ENCODE measurements at regions not wholly inside any gene's neighbourhood (a gene's known extent, or its start where the extent isn't known, plus 50 kb on each side); places are given as distances from the start of the nearest gene placed in this dataset.

DNA sequence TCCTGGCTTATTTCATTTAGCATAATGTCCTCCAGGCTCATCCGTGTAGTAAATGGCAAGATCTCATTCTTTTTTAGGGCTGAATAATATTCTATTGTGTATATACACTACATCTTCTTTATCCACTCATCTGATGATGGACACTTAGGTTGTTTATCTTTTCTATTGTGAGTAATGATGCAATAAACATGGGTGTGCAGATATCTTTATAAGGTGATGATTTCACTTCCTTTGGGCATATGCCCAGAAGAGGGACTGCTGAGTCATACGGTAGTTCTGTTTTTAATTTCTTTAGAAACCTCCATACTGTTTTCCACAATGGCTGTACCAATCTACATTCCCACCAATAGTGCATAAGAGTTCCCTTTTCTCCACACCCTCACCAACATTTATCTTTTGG is 317.6 kb upstream of the CNKSR2 start:
- no peak for DNase-seq (ENCODE audit: low spot score)

GRCh38 chrX:21047034-21047455 is 327.2 kb upstream of the CNKSR2 start:
- DNase-seq (ENCODE audit: low spot score), result no peak

DNA sequence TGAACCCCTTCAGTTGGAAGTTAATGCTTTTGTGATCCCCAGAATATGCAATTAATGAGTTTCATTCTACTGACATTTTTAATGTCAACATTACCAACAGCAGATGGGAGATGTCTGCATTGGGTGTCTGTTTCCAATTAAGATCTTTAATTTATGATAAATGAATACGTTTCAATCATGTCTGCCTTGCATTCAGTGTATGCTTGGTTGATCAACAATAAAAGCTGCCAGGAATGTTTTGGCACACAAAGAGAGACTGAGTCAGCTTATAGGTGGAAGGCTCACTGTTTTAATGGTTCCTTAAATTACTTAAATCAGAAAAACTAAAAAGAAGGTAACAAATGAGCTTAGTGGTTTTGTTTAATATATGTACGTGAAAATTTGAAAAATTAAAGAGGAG is 359.9 kb upstream of the CNKSR2 start:
- no peak for DNase-seq (ENCODE audit: low spot score)

DNA sequence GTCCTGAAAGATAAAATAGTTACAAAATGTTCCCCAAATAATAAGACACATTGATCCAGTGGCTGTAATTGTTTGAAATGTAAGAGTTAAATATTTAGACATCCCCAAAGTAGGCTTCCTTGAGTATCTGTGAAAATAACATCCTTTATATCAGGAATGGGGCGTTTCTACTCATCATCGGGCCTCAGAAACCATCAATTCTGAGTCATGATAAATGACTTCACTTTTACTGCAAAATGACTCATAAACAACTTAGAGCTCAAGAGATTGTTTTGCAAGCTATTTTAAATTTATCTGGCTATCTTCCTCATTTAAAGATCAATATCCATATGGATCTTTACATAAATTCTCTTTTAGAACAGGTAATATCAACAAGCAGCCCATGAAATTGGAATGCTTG is 369.4 kb upstream of the CNKSR2 start:
- no peak for DNase-seq (ENCODE audit: low spot score)

DNA sequence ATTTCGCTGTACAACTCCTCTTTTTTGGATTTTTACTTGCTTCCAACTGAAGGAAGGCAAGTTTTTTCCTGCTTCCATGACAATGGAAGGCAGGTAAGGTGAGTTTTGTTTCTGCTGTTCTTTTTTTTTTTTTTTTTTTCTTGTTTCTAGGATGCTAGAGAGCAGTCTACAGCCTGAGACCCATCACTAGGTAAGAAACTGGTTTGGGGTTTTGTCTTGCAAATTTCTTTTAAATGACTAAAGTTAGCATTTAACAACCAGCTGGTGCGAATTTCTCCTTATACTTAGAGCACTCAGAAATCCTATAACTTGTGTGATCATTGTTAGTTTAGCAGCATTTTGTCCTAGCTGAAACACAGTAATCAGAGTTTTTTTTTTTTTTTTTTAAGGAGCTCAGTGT is 378.4 kb upstream of the CNKSR2 start:
- DNase-seq (ENCODE audit: low spot score), result no peak

DNA sequence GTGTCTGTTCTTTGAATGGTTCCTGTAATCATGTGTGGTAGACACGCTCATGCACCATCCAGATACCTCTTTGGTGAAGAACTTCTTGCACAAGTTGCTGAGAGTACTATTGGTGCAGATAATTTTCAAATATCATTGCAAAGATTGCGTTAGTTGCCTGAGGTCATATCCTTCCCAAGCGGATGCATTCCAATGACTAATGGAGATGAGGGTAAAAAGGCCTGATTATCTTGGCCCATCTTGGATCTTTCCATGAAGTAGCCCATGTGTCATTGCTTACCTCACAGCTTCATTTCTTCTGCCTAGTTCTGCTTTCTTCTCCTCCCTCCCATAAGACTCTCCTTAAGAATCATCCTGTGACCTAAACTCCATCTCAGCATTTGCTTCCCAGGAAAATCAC is 384.9 kb upstream of the CNKSR2 start:
- no peak for DNase-seq (ENCODE audit: low spot score)

- no peak for DNase-seq (ENCODE audit: low spot score)
These were observed 385.4 kb upstream of the CNKSR2 start for GRCh38 chrX:20988804-20989203.

- DNase-seq (ENCODE audit: low spot score), result no peak
These were observed 386.1 kb upstream of the CNKSR2 start for GRCh38 chrX:20988118-20988517.

GRCh38 chrX:20980426-20980825 is 393.8 kb upstream of the CNKSR2 start:
- DNase-seq (ENCODE audit: low spot score), result no peak

DNA sequence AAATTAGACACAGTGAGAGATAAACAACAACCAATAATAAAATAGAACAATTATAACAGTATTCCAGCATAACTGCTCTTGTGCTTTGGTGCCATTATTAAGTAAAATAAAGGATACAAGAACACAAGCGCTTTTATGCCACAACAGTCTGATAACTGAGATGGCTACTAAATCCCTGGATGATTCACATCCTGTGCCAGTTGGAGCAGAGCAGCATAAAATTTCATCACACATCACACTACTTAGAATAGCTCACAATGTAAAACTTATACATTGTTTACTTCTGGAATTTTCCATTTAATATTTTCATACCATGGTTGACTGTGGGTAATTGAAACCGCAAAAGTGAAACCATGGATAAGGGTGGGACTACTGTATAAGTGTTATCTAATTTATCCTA is 399.9 kb upstream of the CNKSR2 start:
- DNase-seq (ENCODE audit: low spot score), result no peak

DNA sequence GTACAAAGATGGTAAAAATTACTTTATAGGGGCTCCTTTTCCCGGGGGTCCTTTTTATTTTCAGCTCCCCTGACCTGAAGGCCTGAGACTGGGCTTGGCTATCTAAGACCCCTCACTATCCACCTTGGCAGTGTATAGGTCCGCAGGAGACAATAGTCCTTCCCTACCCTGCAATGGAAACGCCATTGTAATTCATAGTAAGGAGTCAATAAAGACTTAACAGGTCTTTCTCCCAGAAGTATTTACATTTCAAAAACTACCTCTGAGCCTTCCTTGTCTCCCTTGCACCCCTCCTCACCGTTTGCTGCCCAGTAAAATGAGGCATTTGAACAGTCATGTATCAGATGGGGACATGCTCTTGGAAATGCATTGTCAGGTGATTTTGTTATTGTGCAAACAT is 401.2 kb upstream of the CNKSR2 start:
- DNase-seq (ENCODE audit: low spot score), result no peak

DNA sequence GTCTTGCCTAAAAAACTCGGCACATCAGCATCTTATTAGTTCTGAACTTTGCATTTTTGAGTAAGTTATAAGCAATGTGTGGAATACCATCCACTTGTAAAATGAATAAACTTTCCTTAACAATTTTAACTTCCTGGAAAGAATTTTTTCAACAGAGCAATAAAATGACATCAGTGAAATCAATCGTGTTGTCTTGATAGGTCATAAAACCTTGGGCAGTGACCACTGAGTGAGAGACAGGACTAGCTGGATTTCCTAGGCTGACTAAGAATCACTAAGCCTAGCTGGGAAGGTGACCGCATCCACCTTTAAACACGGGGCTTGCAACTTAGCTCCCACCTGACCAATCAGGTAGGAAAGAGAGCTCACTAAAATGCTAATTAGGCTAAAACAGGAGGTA is 403.0 kb upstream of the CNKSR2 start:
- DNase-seq (ENCODE audit: low spot score), result no peak

DNA sequence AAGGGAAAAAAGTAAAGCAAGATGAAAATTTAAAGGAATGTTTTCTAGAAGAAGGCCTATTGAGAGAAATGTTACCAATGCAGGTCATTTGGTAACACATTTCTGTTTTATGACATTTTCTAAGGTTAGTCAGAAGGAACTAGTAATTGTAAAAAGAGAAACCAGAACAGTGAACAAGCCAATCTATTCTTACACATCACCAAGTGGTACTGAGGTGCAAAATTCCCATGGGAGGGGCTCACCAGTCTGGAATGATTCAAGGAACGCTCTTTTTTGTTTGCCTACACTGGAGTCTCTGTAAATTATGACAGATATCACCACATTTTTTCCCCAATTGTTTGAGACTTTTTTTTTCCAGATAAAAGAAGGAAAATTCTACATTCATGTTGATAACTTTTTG is 404.7 kb upstream of the CNKSR2 start:
- no peak for DNase-seq (ENCODE audit: low spot score)

GRCh38 chrX:20968996-20969395 is 405.2 kb upstream of the CNKSR2 start:
- no peak for DNase-seq (ENCODE audit: low spot score)

- no peak for DNase-seq (ENCODE audit: low spot score)
These were observed 406.5 kb upstream of the CNKSR2 start for GRCh38 chrX:20967725-20968124.

GRCh38 chrX:20965270-20966044 is 408.8 kb upstream of the CNKSR2 start:
- peak; percentile 14 for DNase-seq (ENCODE audit: low spot score)

DNA sequence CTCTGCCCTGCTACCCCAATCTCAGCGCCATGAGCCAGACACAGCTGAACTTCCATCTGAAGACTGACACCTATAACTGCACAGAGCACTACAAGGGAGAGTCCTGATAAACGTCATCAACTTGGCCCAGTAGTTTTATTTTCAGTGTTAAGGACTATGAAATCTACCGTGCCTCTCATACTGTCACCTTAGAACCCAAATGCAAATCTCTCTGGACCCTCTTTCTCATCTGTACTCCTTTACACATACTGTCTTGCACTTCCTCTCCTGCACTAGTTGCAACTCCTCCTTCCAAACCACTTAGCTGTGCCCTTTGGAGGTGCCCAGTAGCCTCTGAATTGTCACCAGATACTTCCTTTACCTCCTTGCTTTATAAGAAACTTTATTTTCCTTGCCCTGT is 420.2 kb upstream of the CNKSR2 start:
- no peak for DNase-seq (ENCODE audit: low spot score)

DNA sequence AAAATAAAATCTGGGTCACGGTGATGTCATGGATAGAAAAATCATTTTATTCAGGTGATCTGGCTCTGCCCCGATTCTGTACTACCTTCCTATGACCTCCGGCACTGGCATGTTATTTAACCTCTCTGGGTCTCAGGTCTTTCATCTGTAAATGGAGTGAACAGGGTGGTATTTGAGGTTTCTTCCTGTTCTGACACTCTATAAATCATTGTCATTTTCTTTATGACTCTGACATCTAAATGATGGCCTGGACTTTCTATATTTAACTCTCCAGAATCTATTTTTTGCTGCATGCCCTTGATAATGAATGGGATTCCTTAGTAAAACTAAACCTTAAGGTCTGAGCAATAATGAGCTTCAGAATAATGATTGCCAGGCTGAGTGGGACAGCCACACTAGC is 422.0 kb upstream of the CNKSR2 start:
- DNase-seq (ENCODE audit: low spot score), result no peak

GRCh38 chrX:20951016-20951810 is 423.0 kb upstream of the CNKSR2 start:
- no peak for DNase-seq (ENCODE audit: low spot score)

GRCh38 chrX:20947411-20947912 is 426.8 kb upstream of the CNKSR2 start:
- no peak for DNase-seq (ENCODE audit: low spot score)

- no peak for DNase-seq (ENCODE audit: low spot score)
These were observed 460.5 kb upstream of the CNKSR2 start for GRCh38 chrX:20913760-20914159.

DNA sequence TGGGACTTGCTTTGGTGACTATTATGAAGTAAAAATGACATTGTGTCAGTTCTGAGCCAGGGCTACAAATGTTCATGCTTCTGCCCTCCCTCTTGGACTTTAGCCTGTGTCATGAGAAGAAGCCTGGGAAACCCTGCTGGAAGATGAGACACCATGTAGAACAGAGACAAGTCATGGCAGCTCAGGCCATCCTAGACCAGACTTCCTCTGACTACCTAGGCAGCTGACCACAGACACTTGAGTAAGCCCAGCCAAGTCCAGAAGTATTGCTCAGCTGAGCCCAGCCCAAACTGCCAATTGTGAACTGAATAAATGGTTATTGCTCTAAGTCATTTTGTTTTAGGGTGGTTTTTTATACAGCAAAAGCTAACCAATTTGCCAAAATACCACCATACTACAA is 467.6 kb upstream of the CNKSR2 start:
- no peak for DNase-seq (ENCODE audit: low spot score)

DNA sequence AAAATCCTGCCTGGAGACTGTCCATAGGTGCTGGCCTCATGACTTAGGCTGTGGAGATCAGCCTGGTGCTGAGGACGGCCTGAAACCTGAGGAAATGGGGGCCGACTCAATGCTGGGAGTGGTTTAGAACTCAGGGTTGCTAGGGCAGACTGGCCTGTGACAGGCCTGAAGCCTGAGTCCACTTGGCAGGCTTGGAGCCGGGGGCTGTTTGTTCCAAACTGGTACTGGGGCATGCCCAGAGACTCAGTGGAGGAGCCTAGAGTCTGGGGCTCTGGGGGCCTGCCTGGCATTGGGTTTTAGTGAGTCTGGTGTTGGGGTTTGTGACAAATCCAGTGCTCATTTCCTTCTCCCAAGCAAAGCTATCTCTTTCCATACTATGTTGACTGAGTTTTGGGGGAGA is 489.7 kb upstream of the CNKSR2 start:
- DNase-seq (ENCODE audit: low spot score), result no peak

All from HuH-7 (cell line).